Right lobe of liver (tissue), 4 donors: ENCODE measurements at regions not wholly inside any gene's neighbourhood (a gene's known extent, or its start where the extent isn't known, plus 50 kb on each side); places are given as distances from the start of the nearest gene placed in this dataset.

Source experiments
- POLR2A ChIP-seq: fragments of 450-650 bp; IDR thresholded peaks from one replicate; pipeline ENCODE4 v1.6.1; 2017; ENCODE audit warnings: antibody characterized with exemption, mild to moderate bottlenecking
- TF ChIP-seq, protein P1 (sequence below), 4 donors: fragments of 200-600 bp in 3 of 4; fragments of 450-650 bp in 1 of 4; IDR thresholded peaks; one replicate each; pipeline versions ENCODE4 v1.5.1 to v1.8.0; 2016 to 2022; ENCODE audit warnings: antibody characterized with exemption in 4 of 4, mild to moderate bottlenecking in 2 of 4
- donor health status: DM: no; HTN: no; CAD: no.
- donor health status: DM: no; HTN: no; CAD: no.
- donor health status: DM: no; HTN: yes; CAD: no.

DNA sequence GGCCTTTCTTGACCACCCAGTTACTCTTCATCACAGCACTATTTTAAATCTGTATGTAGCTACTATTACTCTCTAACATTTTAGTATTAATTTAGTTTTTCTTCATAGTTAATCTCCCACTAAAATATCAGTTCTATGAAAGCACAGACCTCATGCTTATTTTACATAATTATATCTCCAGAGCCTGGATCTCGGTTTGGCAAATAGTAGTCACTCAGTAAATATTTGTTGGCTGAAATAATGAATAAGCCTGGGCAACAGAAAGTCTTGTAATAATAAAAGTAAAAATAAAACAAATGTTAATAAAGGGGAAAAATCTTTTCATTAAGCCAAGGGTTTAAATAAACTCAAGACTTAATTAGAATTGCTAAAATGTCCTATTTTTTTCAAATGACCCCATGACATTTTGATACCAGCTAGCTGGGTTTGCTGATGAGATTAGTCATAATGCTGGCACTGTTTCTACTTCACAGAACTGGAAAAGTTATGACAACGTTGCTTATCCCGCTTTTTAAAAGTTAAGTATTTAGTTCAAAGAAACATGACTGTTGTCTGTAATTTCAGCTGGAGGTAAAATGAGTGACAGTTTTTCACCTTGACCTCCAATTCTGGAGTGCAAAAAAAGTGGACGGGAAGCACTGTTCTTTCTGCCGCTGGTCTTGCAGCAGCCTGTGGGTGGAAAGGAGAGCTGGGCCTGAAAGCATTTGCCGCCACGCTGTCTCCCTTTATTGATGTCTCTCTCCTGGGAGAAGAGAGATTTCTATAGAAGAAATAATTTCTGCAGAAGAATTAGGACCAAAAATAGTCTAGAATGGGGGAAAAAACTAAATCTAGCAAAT, 85.2 kb upstream of the SPATA13 start:
- TF ChIP-seq, protein P1, sequence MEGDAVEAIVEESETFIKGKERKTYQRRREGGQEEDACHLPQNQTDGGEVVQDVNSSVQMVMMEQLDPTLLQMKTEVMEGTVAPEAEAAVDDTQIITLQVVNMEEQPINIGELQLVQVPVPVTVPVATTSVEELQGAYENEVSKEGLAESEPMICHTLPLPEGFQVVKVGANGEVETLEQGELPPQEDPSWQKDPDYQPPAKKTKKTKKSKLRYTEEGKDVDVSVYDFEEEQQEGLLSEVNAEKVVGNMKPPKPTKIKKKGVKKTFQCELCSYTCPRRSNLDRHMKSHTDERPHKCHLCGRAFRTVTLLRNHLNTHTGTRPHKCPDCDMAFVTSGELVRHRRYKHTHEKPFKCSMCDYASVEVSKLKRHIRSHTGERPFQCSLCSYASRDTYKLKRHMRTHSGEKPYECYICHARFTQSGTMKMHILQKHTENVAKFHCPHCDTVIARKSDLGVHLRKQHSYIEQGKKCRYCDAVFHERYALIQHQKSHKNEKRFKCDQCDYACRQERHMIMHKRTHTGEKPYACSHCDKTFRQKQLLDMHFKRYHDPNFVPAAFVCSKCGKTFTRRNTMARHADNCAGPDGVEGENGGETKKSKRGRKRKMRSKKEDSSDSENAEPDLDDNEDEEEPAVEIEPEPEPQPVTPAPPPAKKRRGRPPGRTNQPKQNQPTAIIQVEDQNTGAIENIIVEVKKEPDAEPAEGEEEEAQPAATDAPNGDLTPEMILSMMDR (IDR thresholded peaks at IDR 0.05) = no peak
- no peak for TF ChIP-seq POLR2A
